Progenitor cell of endocrine pancreas (in vitro differentiated cells): ENCODE measurements at regions not wholly inside any gene's neighbourhood (a gene's known extent, or its start where the extent isn't known, plus 50 kb on each side); places are given as distances from the start of the nearest gene placed in this dataset.
"Not testable (repeated sequence)": the region's sequence is repeated elsewhere in the genome, so short reads cannot be mapped to it uniquely, and the experiment has no call there.

Source experiments
- DNase-seq: peaks from one replicate; pipeline ENCODE4 v3.0.0; 2021; ENCODE audit warnings: low spot score; ENCODE audit not compliant: unreplicated experiment
- H3K27ac Mint-ChIP-seq: 2 replicates; pipeline ENCODE4 v1.8.0; 2021; ENCODE audit warnings: mild to moderate bottlenecking, moderate library complexity, mixed read lengths
- H3K27me3 Mint-ChIP-seq: 2 replicates; pipeline ENCODE4 v1.8.0; 2021; ENCODE audit warnings: mixed read lengths
- H3K36me3 Mint-ChIP-seq: 2 replicates; pipeline ENCODE4 v1.8.0; 2022; ENCODE audit warnings: mixed read lengths; ENCODE audit not compliant: insufficient read depth
- H3K4me1 Mint-ChIP-seq: 2 replicates; pipeline ENCODE4 v1.8.0; 2021; ENCODE audit warnings: low read depth, mixed read lengths
- H3K4me3 Mint-ChIP-seq: 2 replicates; pipeline ENCODE4 v1.8.0; 2021; ENCODE audit warnings: low read depth, mild to moderate bottlenecking, moderate library complexity, mixed read lengths
- H3K9me3 Mint-ChIP-seq: 2 replicates; pipeline ENCODE4 v1.8.0; 2021; ENCODE audit warnings: low read depth, mixed read lengths
- TF ChIP-seq, protein P1 (sequence below): fragments of 200-600 bp; sonication (generic); IDR thresholded peaks from one replicate; pipeline ENCODE4 v1.5.0; 2021; ENCODE audit warnings: antibody characterized with exemption, mild to moderate bottlenecking; ENCODE audit not compliant: unreplicated experiment

- no peaks in the 10 kb centered on the region for H3K4me1 Mint-ChIP-seq
- H3K9me3 Mint-ChIP-seq: peaks cover 3% of the 10 kb centered on the region
- DNase-seq: no peak
- no peak overlapping the region for H3K27ac Mint-ChIP-seq
- H3K4me3 Mint-ChIP-seq: no peak overlapping the region
- H3K27me3 Mint-ChIP-seq: peaks cover 2% of the 10 kb centered on the region
- no peaks in the 10 kb centered on the region for H3K36me3 Mint-ChIP-seq
- TF ChIP-seq, protein P1, sequence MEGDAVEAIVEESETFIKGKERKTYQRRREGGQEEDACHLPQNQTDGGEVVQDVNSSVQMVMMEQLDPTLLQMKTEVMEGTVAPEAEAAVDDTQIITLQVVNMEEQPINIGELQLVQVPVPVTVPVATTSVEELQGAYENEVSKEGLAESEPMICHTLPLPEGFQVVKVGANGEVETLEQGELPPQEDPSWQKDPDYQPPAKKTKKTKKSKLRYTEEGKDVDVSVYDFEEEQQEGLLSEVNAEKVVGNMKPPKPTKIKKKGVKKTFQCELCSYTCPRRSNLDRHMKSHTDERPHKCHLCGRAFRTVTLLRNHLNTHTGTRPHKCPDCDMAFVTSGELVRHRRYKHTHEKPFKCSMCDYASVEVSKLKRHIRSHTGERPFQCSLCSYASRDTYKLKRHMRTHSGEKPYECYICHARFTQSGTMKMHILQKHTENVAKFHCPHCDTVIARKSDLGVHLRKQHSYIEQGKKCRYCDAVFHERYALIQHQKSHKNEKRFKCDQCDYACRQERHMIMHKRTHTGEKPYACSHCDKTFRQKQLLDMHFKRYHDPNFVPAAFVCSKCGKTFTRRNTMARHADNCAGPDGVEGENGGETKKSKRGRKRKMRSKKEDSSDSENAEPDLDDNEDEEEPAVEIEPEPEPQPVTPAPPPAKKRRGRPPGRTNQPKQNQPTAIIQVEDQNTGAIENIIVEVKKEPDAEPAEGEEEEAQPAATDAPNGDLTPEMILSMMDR: no peak
Observed at GRCh38 chr20:43355610-43356009, 102.1 kb upstream of the SRSF6 start.

DNA sequence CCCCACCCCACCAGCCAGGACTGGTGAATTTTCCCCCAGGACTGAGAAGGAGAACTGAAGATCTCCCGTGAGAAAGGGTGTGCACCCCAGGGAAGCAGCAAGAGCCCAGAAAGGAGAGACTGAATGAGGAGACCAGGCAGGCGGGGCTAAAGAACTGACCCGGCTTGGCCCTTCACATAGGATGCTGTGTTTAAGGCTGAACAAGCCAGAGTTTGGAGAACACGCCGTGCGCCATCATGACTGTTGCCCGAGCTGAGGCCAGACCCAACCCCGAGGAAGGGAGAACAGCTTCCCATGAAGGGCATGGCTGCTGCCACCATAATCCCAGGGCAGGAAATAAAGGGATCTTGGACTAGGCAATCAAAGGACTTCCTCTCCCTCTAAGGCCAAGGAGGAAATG is 104.7 kb upstream of the SRSF6 start:
- Mint-ChIP-seq H3K4me3 (no peak overlapping the region), H3K27ac (no peak overlapping the region), H3K27me3 (peaks cover 9% of the 10 kb centered on the region), H3K36me3 (no peaks in the 10 kb centered on the region), H3K4me1 (no peaks in the 10 kb centered on the region), H3K9me3 (no peaks in the 10 kb centered on the region)
- TF ChIP-seq, protein P1: no peak
- no peak for DNase-seq

DNA sequence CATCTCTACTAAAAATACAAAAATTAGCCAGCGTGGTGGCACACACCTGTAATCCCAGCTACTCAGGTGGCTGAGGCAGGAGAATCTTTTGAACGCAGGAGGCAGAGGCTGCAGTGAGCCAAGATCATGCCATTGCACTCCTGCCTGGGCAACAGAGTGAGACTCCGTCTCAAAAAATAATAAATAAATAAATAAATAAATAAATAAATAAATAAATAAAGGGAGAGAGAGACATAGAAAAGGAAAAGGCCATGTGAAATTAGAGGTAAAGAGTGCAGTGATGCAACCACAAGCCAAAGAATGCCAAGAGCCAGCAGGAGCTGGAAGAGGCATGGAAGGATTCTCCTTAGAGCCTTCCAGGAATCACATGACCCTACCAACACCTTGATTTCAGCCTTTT is 107.0 kb upstream of the SRSF6 start:
- H3K27ac Mint-ChIP-seq, H3K36me3 Mint-ChIP-seq, H3K4me3 Mint-ChIP-seq, H3K9me3 Mint-ChIP-seq, DNase-seq, H3K4me1 Mint-ChIP-seq: not testable (repeated sequence)
- H3K27me3 Mint-ChIP-seq: peaks cover 13% of the 10 kb centered on the region

- H3K27me3 Mint-ChIP-seq: peaks cover 13% of the 10 kb centered on the region
- TF ChIP-seq, protein P1: no peak
- peaks cover 12% of the 10 kb centered on the region for H3K9me3 Mint-ChIP-seq
- no peaks in the 10 kb centered on the region for H3K4me1 Mint-ChIP-seq
- H3K27ac Mint-ChIP-seq: no peak overlapping the region
- DNase-seq: no peak
- no peak overlapping the region for H3K4me3 Mint-ChIP-seq
- peaks cover 1% of the 10 kb centered on the region for H3K36me3 Mint-ChIP-seq
Observed at GRCh38 chr20:43349841-43350240, 107.9 kb upstream of the SRSF6 start.

DNA sequence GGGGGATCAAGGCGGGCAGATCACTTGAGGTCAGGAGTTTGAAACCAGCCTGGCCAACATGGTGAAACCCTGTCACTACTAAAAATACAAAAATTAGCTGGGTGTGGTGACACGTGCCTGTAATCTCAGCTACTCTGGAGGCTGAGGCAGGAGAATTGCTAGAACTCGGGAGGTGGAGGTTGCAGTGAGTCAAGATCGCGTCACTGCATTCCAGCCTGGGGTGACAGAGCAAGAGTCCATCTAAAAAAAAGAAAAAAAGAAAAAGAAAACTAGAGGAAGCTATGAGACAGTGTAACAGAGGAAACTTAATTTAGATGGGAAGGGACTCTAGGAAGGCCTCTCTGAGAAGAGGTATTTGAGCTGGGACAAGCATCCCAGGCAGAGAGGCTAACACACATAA is 109.9 kb upstream of the SRSF6 start:
- H3K27me3 Mint-ChIP-seq: peaks cover 12% of the 10 kb centered on the region
- not testable (repeated sequence) for DNase-seq, H3K4me1 Mint-ChIP-seq, H3K4me3 Mint-ChIP-seq, H3K36me3 Mint-ChIP-seq, H3K27ac Mint-ChIP-seq
- H3K9me3 Mint-ChIP-seq: peaks cover 25% of the 10 kb centered on the region

DNA sequence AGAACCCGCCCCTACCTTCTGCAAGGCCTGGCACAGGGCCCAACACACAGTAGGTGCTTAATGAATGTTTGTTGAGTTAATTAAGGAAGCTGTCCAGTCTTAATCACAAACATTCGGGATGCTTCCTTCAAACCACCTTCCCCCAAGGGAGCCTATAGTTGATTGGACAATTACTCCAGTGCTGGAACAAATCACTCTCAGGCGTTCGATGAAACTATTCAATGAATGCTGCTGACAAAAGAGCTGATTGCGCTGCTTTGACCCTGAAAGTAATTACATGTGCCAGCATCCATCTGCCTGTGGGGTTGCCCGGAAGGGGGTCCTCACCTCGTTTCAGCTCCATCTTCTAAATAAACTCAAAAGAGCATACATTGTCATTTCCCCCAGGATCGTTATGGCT is 112.0 kb upstream of the SRSF6 start:
- peaks cover 10% of the 10 kb centered on the region for H3K27me3 Mint-ChIP-seq
- no peak overlapping the region for H3K4me3 Mint-ChIP-seq
- peaks cover 1% of the 10 kb centered on the region for H3K36me3 Mint-ChIP-seq
- TF ChIP-seq, protein P1: no peak
- peaks cover 25% of the 10 kb centered on the region for H3K9me3 Mint-ChIP-seq
- no peaks in the 10 kb centered on the region for H3K4me1 Mint-ChIP-seq
- no peak overlapping the region for H3K27ac Mint-ChIP-seq
- no peak for DNase-seq
